ENCODE measurements at regions not wholly inside any gene's neighbourhood (a gene's known extent, or its start where the extent isn't known, plus 50 kb on each side); places are given as distances from the start of the nearest gene placed in this dataset.

DNA sequence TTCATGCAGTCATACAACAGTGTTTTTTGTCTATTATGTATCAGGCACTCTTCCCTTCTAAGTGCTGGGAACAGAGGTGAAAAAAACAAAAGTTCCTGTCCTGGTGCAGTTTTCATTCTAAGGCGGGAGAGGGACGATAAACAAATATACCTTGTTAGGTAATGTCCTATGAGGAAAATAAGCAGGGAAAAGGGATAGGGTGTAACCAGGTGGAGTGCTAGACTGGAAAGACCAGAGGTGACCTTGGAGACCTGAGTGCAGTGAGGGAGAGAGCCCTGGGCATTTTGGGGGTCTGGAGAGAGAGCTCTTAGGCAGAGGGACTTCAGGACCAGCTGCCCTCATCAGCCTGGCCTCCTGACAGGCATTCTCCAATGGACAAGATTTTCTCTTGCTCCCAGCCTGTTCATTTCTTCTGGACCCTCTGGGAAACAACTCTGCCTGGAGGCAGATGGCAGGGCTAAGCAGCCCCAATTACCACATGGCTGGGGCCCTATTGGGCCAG, 97.2 kb upstream of the TJP1 start:
- TF ChIP-seq, protein P1, sequence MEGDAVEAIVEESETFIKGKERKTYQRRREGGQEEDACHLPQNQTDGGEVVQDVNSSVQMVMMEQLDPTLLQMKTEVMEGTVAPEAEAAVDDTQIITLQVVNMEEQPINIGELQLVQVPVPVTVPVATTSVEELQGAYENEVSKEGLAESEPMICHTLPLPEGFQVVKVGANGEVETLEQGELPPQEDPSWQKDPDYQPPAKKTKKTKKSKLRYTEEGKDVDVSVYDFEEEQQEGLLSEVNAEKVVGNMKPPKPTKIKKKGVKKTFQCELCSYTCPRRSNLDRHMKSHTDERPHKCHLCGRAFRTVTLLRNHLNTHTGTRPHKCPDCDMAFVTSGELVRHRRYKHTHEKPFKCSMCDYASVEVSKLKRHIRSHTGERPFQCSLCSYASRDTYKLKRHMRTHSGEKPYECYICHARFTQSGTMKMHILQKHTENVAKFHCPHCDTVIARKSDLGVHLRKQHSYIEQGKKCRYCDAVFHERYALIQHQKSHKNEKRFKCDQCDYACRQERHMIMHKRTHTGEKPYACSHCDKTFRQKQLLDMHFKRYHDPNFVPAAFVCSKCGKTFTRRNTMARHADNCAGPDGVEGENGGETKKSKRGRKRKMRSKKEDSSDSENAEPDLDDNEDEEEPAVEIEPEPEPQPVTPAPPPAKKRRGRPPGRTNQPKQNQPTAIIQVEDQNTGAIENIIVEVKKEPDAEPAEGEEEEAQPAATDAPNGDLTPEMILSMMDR (conservative IDR thresholded peaks at IDR 0.05; ENCODE audit: low read length): no peak
- no peak for TF ChIP-seq EZH2phosphoT487 (IDR thresholded peaks at IDR 0.05; ENCODE audit: borderline replicate concordance, low read depth, low read length)
